ENCODE measurements at regions not wholly inside any gene's neighbourhood (a gene's known extent, or its start where the extent isn't known, plus 50 kb on each side); places are given as distances from the start of the nearest gene placed in this dataset.

GRCh38 chr14:82537831-82538230 is 1004.2 kb upstream of the SEL1L start:
- TF ChIP-seq E2F4 (CRISPR knock-in tag; IDR thresholded peaks at IDR 0.05; ENCODE audit: borderline replicate concordance, low read depth): no peak
- TF ChIP-seq CTCF (IDR thresholded peaks at IDR 0.05): no peak
- TF ChIP-seq MYBL2 (CRISPR knock-in tag; IDR thresholded peaks at IDR 0.05): no peak
- TF ChIP-seq SP1 (CRISPR knock-in tag; conservative IDR thresholded peaks at IDR 0.05): no peak
- no peak for TF ChIP-seq NFYB (CRISPR knock-in tag; conservative IDR thresholded peaks at IDR 0.05; ENCODE audit: low read depth)
- TF ChIP-seq ZNF138 (CRISPR knock-in tag; conservative IDR thresholded peaks at IDR 0.05): no peak
- TF ChIP-seq GABPB1 (CRISPR knock-in tag; IDR thresholded peaks at IDR 0.05): no peak
- TF ChIP-seq USF1 (CRISPR knock-in tag; IDR thresholded peaks at IDR 0.05): no peak
- TF ChIP-seq KAT7 (CRISPR knock-in tag; IDR thresholded peaks at IDR 0.05; ENCODE audit: borderline replicate concordance): no peak
- no peak for TF ChIP-seq ZNF512 (CRISPR knock-in tag; IDR thresholded peaks at IDR 0.05; ENCODE audit: borderline replicate concordance)
- TF ChIP-seq TEAD4 (CRISPR knock-in tag; IDR thresholded peaks at IDR 0.05): no peak
- no peak for TF ChIP-seq SMAD3 (CRISPR knock-in tag; IDR thresholded peaks at IDR 0.05; ENCODE audit: borderline replicate concordance)

Measured in WTC11 (cell line).